ENCODE measurements at regions not wholly inside any gene's neighbourhood (a gene's known extent, or its start where the extent isn't known, plus 50 kb on each side); places are given as distances from the start of the nearest gene placed in this dataset.
"Not testable (repeated sequence)": the region's sequence is repeated elsewhere in the genome, so short reads cannot be mapped to it uniquely, and the experiment has no call there.

GRCh38 chr6:92404281-92404680, 1015.1 kb downstream of the EPHA7 start:
- no peak for DNase-seq (ENCODE audit: low read depth, low spot score)

- DNase-seq (ENCODE audit: low read depth, low spot score), result no peak
These were observed 1019.4 kb downstream of the EPHA7 start for GRCh38 chr6:92399911-92400310.

GRCh38 chr6:92388706-92389105, 1030.7 kb downstream of the EPHA7 start:
- DNase-seq (ENCODE audit: low read depth, low spot score), result not testable (repeated sequence)

- no peak for DNase-seq (ENCODE audit: low read depth, low spot score)
These were observed 1038.4 kb downstream of the EPHA7 start for GRCh38 chr6:92380803-92381601.

- DNase-seq (ENCODE audit: low read depth, low spot score), result no peak
These were observed 1042.2 kb downstream of the EPHA7 start for GRCh38 chr6:92377137-92377536.

- DNase-seq (ENCODE audit: low read depth, low spot score), result no peak
These were observed 1042.7 kb downstream of the EPHA7 start for GRCh38 chr6:92376691-92377090.

- no peak for DNase-seq (ENCODE audit: low read depth, low spot score)
These were observed 1047.8 kb downstream of the EPHA7 start for GRCh38 chr6:92371211-92372208.

- no peak for DNase-seq (ENCODE audit: low read depth, low spot score)
These were observed 1050.0 kb downstream of the EPHA7 start for GRCh38 chr6:92369309-92369708.

GRCh38 chr6:92364948-92365541, 1054.3 kb downstream of the EPHA7 start:
- DNase-seq (ENCODE audit: low read depth, low spot score), result no peak

GRCh38 chr6:92363111-92363510, 1056.2 kb downstream of the EPHA7 start:
- no peak for DNase-seq (ENCODE audit: low read depth, low spot score)

GRCh38 chr6:92362404-92362803, 1057.0 kb downstream of the EPHA7 start:
- no peak for DNase-seq (ENCODE audit: low read depth, low spot score)

- no peak for DNase-seq (ENCODE audit: low read depth, low spot score)
These were observed 1057.4 kb downstream of the EPHA7 start for GRCh38 chr6:92361990-92362389.

GRCh38 chr6:92354270-92354829, 1065.0 kb downstream of the EPHA7 start:
- DNase-seq (ENCODE audit: low read depth, low spot score), result no peak

GRCh38 chr6:92352130-92352529, 1067.2 kb downstream of the EPHA7 start:
- DNase-seq (ENCODE audit: low read depth, low spot score), result no peak

GRCh38 chr6:92341201-92341600, 1078.2 kb downstream of the EPHA7 start:
- no peak for DNase-seq (ENCODE audit: low read depth, low spot score)

GRCh38 chr6:92339936-92340640, 1079.3 kb downstream of the EPHA7 start:
- no peak for DNase-seq (ENCODE audit: low read depth, low spot score)

- no peak for DNase-seq (ENCODE audit: low read depth, low spot score)
These were observed 1081.8 kb downstream of the EPHA7 start for GRCh38 chr6:92337571-92337970.

- no peak for DNase-seq (ENCODE audit: low read depth, low spot score)
These were observed 1090.0 kb downstream of the EPHA7 start for GRCh38 chr6:92329208-92329847.

GRCh38 chr6:92315312-92315711, 1104.0 kb downstream of the EPHA7 start:
- no peak for DNase-seq (ENCODE audit: low read depth, low spot score)

GRCh38 chr6:92297101-92297500, 1122.3 kb downstream of the EPHA7 start:
- no peak for DNase-seq (ENCODE audit: low read depth, low spot score)
